ENCODE measurements at regions not wholly inside any gene's neighbourhood (a gene's known extent, or its start where the extent isn't known, plus 50 kb on each side); places are given as distances from the start of the nearest gene placed in this dataset.

- no peaks in the 10 kb centered on the region for H3K4me1 Mint-ChIP-seq (ENCODE audit: low read depth)
- no peak overlapping the region for H3K27ac Mint-ChIP-seq
- H3K4me3 Mint-ChIP-seq (ENCODE audit: low read depth) = no peak overlapping the region
- no peaks in the 10 kb centered on the region for H3K27me3 Mint-ChIP-seq (ENCODE audit: low read depth)
- DNase-seq (ENCODE audit: low spot score) = no peak
- H3K9me3 Mint-ChIP-seq = no peaks in the 10 kb centered on the region
- intact Hi-C loops (cut with micrococcal nuclease) = no loop called here
- no peaks in the 10 kb centered on the region for H3K36me3 Mint-ChIP-seq (ENCODE audit: low read depth)
Measured at GRCh38 chr4:135236048-135236447, 1034.5 kb upstream of the PABPC4L start.

- no peak for DNase-seq (ENCODE audit: low spot score)
- intact Hi-C loops (cut with micrococcal nuclease) = no loop called here
- no peaks in the 10 kb centered on the region for H3K36me3 Mint-ChIP-seq (ENCODE audit: low read depth)
- H3K4me1 Mint-ChIP-seq (ENCODE audit: low read depth) = no peaks in the 10 kb centered on the region
- H3K9me3 Mint-ChIP-seq = peaks cover 7% of the 10 kb centered on the region
- no peaks in the 10 kb centered on the region for H3K27me3 Mint-ChIP-seq (ENCODE audit: low read depth)
- no peak overlapping the region for H3K4me3 Mint-ChIP-seq (ENCODE audit: low read depth)
- H3K27ac Mint-ChIP-seq = no peak overlapping the region
Measured at GRCh38 chr4:135227842-135228241, 1026.3 kb upstream of the PABPC4L start.

- H3K27me3 Mint-ChIP-seq (ENCODE audit: low read depth) = no peaks in the 10 kb centered on the region
- no peak for DNase-seq (ENCODE audit: low spot score)
- intact Hi-C loops (cut with micrococcal nuclease) = no loop called here
- no peak overlapping the region for H3K4me3 Mint-ChIP-seq (ENCODE audit: low read depth)
- H3K27ac Mint-ChIP-seq = no peak overlapping the region
- H3K36me3 Mint-ChIP-seq (ENCODE audit: low read depth) = no peaks in the 10 kb centered on the region
- H3K9me3 Mint-ChIP-seq = peaks cover 7% of the 10 kb centered on the region
- H3K4me1 Mint-ChIP-seq (ENCODE audit: low read depth) = no peaks in the 10 kb centered on the region
Measured at GRCh38 chr4:135225551-135225950, 1024.0 kb upstream of the PABPC4L start.

GRCh38 chr4:135210341-135210740 lies 1008.8 kb upstream of the PABPC4L start:
- H3K4me3 Mint-ChIP-seq (ENCODE audit: low read depth) = no peak overlapping the region
- H3K36me3 Mint-ChIP-seq (ENCODE audit: low read depth) = no peaks in the 10 kb centered on the region
- H3K4me1 Mint-ChIP-seq (ENCODE audit: low read depth) = no peaks in the 10 kb centered on the region
- DNase-seq (ENCODE audit: low spot score) = no peak
- H3K27me3 Mint-ChIP-seq (ENCODE audit: low read depth) = no peaks in the 10 kb centered on the region
- intact Hi-C loops (cut with micrococcal nuclease) = no loop called here
- H3K27ac Mint-ChIP-seq = no peak overlapping the region
- H3K9me3 Mint-ChIP-seq = peaks cover 7% of the 10 kb centered on the region

- no peaks in the 10 kb centered on the region for H3K4me1 Mint-ChIP-seq (ENCODE audit: low read depth)
- H3K27me3 Mint-ChIP-seq (ENCODE audit: low read depth) = no peaks in the 10 kb centered on the region
- H3K9me3 Mint-ChIP-seq = no peaks in the 10 kb centered on the region
- H3K4me3 Mint-ChIP-seq (ENCODE audit: low read depth) = no peak overlapping the region
- intact Hi-C loops (cut with micrococcal nuclease) = no loop called here
- no peaks in the 10 kb centered on the region for H3K36me3 Mint-ChIP-seq (ENCODE audit: low read depth)
- no peak for DNase-seq (ENCODE audit: low spot score)
- H3K27ac Mint-ChIP-seq = no peak overlapping the region
Measured at GRCh38 chr4:135207531-135207930, 1005.9 kb upstream of the PABPC4L start.

GRCh38 chr4:135204311-135204710 lies 1002.7 kb upstream of the PABPC4L start:
- Mint-ChIP-seq H3K9me3 (no peaks in the 10 kb centered on the region), H3K27me3 (ENCODE audit: low read depth) (no peaks in the 10 kb centered on the region), H3K4me1 (ENCODE audit: low read depth) (no peaks in the 10 kb centered on the region), H3K27ac (no peak overlapping the region), H3K4me3 (ENCODE audit: low read depth) (no peak overlapping the region), H3K36me3 (ENCODE audit: low read depth) (no peaks in the 10 kb centered on the region)
- DNase-seq (ENCODE audit: low spot score) = no peak
- intact Hi-C loops (cut with micrococcal nuclease) = no loop called here

- no peaks in the 10 kb centered on the region for H3K9me3 Mint-ChIP-seq
- intact Hi-C loops (cut with micrococcal nuclease) = no loop called here
Measured at GRCh38 chr4:135201081-135201480, 999.5 kb upstream of the PABPC4L start.

GRCh38 chr4:135197641-135198040 lies 996.1 kb upstream of the PABPC4L start:
- no peaks in the 10 kb centered on the region for H3K27me3 Mint-ChIP-seq (ENCODE audit: low read depth)
- no peaks in the 10 kb centered on the region for H3K4me1 Mint-ChIP-seq (ENCODE audit: low read depth)
- H3K27ac Mint-ChIP-seq = no peak overlapping the region
- no peaks in the 10 kb centered on the region for H3K36me3 Mint-ChIP-seq (ENCODE audit: low read depth)
- no peak for DNase-seq (ENCODE audit: low spot score)
- H3K4me3 Mint-ChIP-seq (ENCODE audit: low read depth) = no peak overlapping the region
- intact Hi-C loops (cut with micrococcal nuclease) = no loop called here
- no peaks in the 10 kb centered on the region for H3K9me3 Mint-ChIP-seq

More at GRCh38 chr4:135201081-135201480, 999.5 kb upstream of the PABPC4L start:
- Mint-ChIP-seq H3K4me3 (ENCODE audit: low read depth) (no peak overlapping the region), H3K36me3 (ENCODE audit: low read depth) (no peaks in the 10 kb centered on the region), H3K4me1 (ENCODE audit: low read depth) (no peaks in the 10 kb centered on the region), H3K27me3 (ENCODE audit: low read depth) (no peaks in the 10 kb centered on the region), H3K27ac (no peak overlapping the region)
- no peak for DNase-seq (ENCODE audit: low spot score)

- DNase-seq (ENCODE audit: low spot score) = no peak
- intact Hi-C loops (cut with micrococcal nuclease) = no loop called here
- Mint-ChIP-seq H3K27ac (no peak overlapping the region), H3K9me3 (peaks cover 4% of the 10 kb centered on the region), H3K27me3 (ENCODE audit: low read depth) (no peaks in the 10 kb centered on the region), H3K36me3 (ENCODE audit: low read depth) (no peaks in the 10 kb centered on the region), H3K4me3 (ENCODE audit: low read depth) (no peak overlapping the region), H3K4me1 (ENCODE audit: low read depth) (no peaks in the 10 kb centered on the region)
Measured at GRCh38 chr4:135194477-135194876, 992.9 kb upstream of the PABPC4L start.

- H3K27ac Mint-ChIP-seq = no peak overlapping the region
- no peak for DNase-seq (ENCODE audit: low spot score)
- intact Hi-C loops (cut with micrococcal nuclease) = no loop called here
- no peaks in the 10 kb centered on the region for H3K27me3 Mint-ChIP-seq (ENCODE audit: low read depth)
- no peaks in the 10 kb centered on the region for H3K4me1 Mint-ChIP-seq (ENCODE audit: low read depth)
- H3K9me3 Mint-ChIP-seq = peaks cover 5% of the 10 kb centered on the region
- H3K36me3 Mint-ChIP-seq (ENCODE audit: low read depth) = no peaks in the 10 kb centered on the region
- no peak overlapping the region for H3K4me3 Mint-ChIP-seq (ENCODE audit: low read depth)
Measured at GRCh38 chr4:135192751-135193535, 991.4 kb upstream of the PABPC4L start.

GRCh38 chr4:135191596-135191995 lies 990.0 kb upstream of the PABPC4L start:
- intact Hi-C loops (cut with micrococcal nuclease) = no loop called here
- DNase-seq (ENCODE audit: low spot score) = no peak
- peaks cover 7% of the 10 kb centered on the region for H3K9me3 Mint-ChIP-seq
- H3K27me3 Mint-ChIP-seq (ENCODE audit: low read depth) = no peaks in the 10 kb centered on the region
- H3K36me3 Mint-ChIP-seq (ENCODE audit: low read depth) = no peaks in the 10 kb centered on the region
- no peak overlapping the region for H3K4me3 Mint-ChIP-seq (ENCODE audit: low read depth)
- no peak overlapping the region for H3K27ac Mint-ChIP-seq
- no peaks in the 10 kb centered on the region for H3K4me1 Mint-ChIP-seq (ENCODE audit: low read depth)

GRCh38 chr4:135186002-135186401 lies 984.4 kb upstream of the PABPC4L start:
- no peak for DNase-seq (ENCODE audit: low spot score)
- Mint-ChIP-seq H3K4me1 (ENCODE audit: low read depth) (no peaks in the 10 kb centered on the region), H3K36me3 (ENCODE audit: low read depth) (no peaks in the 10 kb centered on the region), H3K27me3 (ENCODE audit: low read depth) (no peaks in the 10 kb centered on the region), H3K9me3 (peaks cover 10% of the 10 kb centered on the region), H3K27ac (no peak overlapping the region), H3K4me3 (ENCODE audit: low read depth) (no peak overlapping the region)
- intact Hi-C loops (cut with micrococcal nuclease) = no loop called here

GRCh38 chr4:135185256-135185655 lies 983.7 kb upstream of the PABPC4L start:
- intact Hi-C loops (cut with micrococcal nuclease) = no loop called here
- no peaks in the 10 kb centered on the region for H3K4me1 Mint-ChIP-seq (ENCODE audit: low read depth)

GRCh38 chr4:135184715-135185114 lies 983.1 kb upstream of the PABPC4L start:
- Mint-ChIP-seq H3K4me3 (ENCODE audit: low read depth) (no peak overlapping the region), H3K36me3 (ENCODE audit: low read depth) (no peaks in the 10 kb centered on the region), H3K9me3 (peaks cover 19% of the 10 kb centered on the region)

More at GRCh38 chr4:135185256-135185655, 983.7 kb upstream of the PABPC4L start:
- peaks cover 17% of the 10 kb centered on the region for H3K9me3 Mint-ChIP-seq
- DNase-seq (ENCODE audit: low spot score) = no peak
- H3K36me3 Mint-ChIP-seq (ENCODE audit: low read depth) = no peaks in the 10 kb centered on the region
- H3K27ac Mint-ChIP-seq = no peak overlapping the region
- H3K4me3 Mint-ChIP-seq (ENCODE audit: low read depth) = no peak overlapping the region
- H3K27me3 Mint-ChIP-seq (ENCODE audit: low read depth) = no peaks in the 10 kb centered on the region

More at GRCh38 chr4:135184715-135185114, 983.1 kb upstream of the PABPC4L start:
- intact Hi-C loops (cut with micrococcal nuclease) = no loop called here
- no peak for DNase-seq (ENCODE audit: low spot score)
- H3K4me1 Mint-ChIP-seq (ENCODE audit: low read depth) = no peaks in the 10 kb centered on the region
- H3K27me3 Mint-ChIP-seq (ENCODE audit: low read depth) = no peaks in the 10 kb centered on the region
- H3K27ac Mint-ChIP-seq = no peak overlapping the region
